ENCODE measurements at regions not wholly inside any gene's neighbourhood (a gene's known extent, or its start where the extent isn't known, plus 50 kb on each side); places are given as distances from the start of the nearest gene placed in this dataset.
"Not testable (repeated sequence)": the region's sequence is repeated elsewhere in the genome, so short reads cannot be mapped to it uniquely, and the experiment has no call there.

- CTCF ChIA-PET; POLR2A ChIA-PET (ENCODE audit: unreplicated experiment); H3K9me3 ChIP-seq (ENCODE audit: control insufficient read depth, insufficient read depth, low read length); H2BK20ac ChIP-seq (ENCODE audit: low read depth, low read length); H3K79me1 ChIP-seq (ENCODE audit: low read depth in 1 of 2, low read length in 2 of 2); intact Hi-C loops (cut with micrococcal nuclease); H4K91ac ChIP-seq (ENCODE audit: insufficient read depth, low read depth, low read length); H3K36me3 ChIP-seq (ENCODE audit: control insufficient read depth, insufficient read depth, low read length); H2BK5ac ChIP-seq (ENCODE audit: low read depth, low read length, poor library complexity, severe bottlenecking); H3K27me3 ChIP-seq (ENCODE audit: control insufficient read depth, insufficient read depth, low read length); H2BK120ac ChIP-seq (ENCODE audit: low read depth, low read length); H3K4me3 ChIP-seq (ENCODE audit: insufficient read depth, low read depth, low read length); H2AK5ac ChIP-seq (ENCODE audit: low read depth, low read length); H2AFZ ChIP-seq (replicated peaks; ENCODE audit: low read length, poor library complexity); H3K18ac ChIP-seq (ENCODE audit: low read depth, low read length); BruUV-seq (replicated peaks); H4K8ac ChIP-seq (ENCODE audit: low read depth in 2 of 2, low read length in 2 of 2); H3K14ac ChIP-seq (replicated peaks; ENCODE audit: low read depth, low read length); in situ Hi-C loops (cut with MboI; ENCODE audit: low sequenced_read_pairs); H2BK15ac ChIP-seq (ENCODE audit: low read depth, low read length); dilution Hi-C loops (cut with HindIII; ENCODE audit: low sequenced_read_pairs, unreplicated experiment); H3K4me2 ChIP-seq (ENCODE audit: low read depth, low read length); H4K5ac ChIP-seq (ENCODE audit: low read depth, low read length); H3K56ac ChIP-seq (ENCODE audit: extremely low read depth, insufficient read depth, low read length); H2AK9ac ChIP-seq (replicated peaks; ENCODE audit: low read depth, low read length, poor library complexity); DNase-seq; H3K4me1 ChIP-seq (ENCODE audit: control insufficient read depth, insufficient read depth, low read length); H3K23ac ChIP-seq (ENCODE audit: low read depth, low read length); ATAC-seq (ENCODE audit: low read depth); H3K9ac ChIP-seq (ENCODE audit: low read depth, low read length); H3K27ac ChIP-seq (ENCODE audit: insufficient read depth, low read length); H3K4ac ChIP-seq (ENCODE audit: low read depth, low read length); H4K20me1 ChIP-seq (ENCODE audit: insufficient read depth, low read length); H3K9me1 ChIP-seq (ENCODE audit: insufficient read depth, low read length): not testable (repeated sequence)
- WGBS, 2 experiments (ENCODE audit: extremely low coverage in 2 of 2, insufficient read length in 1 of 2), result no CpG with 5 or more reads among the region's 5 CpGs
These were observed 119.8 kb upstream of the CRYM start for GRCh38 chr16:21397866-21398265.

- H3K56ac ChIP-seq (ENCODE audit: extremely low read depth, insufficient read depth, low read length); ATAC-seq (ENCODE audit: low read depth); H2AK5ac ChIP-seq (ENCODE audit: low read depth, low read length); H2BK15ac ChIP-seq (ENCODE audit: low read depth, low read length); H3K9ac ChIP-seq (ENCODE audit: low read depth, low read length); H4K5ac ChIP-seq (ENCODE audit: low read depth, low read length); H4K8ac ChIP-seq (ENCODE audit: low read depth in 2 of 2, low read length in 2 of 2); H3K79me1 ChIP-seq (ENCODE audit: low read depth in 1 of 2, low read length in 2 of 2); H3K9me1 ChIP-seq (ENCODE audit: insufficient read depth, low read length); BruUV-seq (replicated peaks); CTCF ChIA-PET; H2BK120ac ChIP-seq (ENCODE audit: low read depth, low read length); H3K23ac ChIP-seq (ENCODE audit: low read depth, low read length); H4K20me1 ChIP-seq (ENCODE audit: insufficient read depth, low read length); H3K18ac ChIP-seq (ENCODE audit: low read depth, low read length); POLR2A ChIA-PET (ENCODE audit: unreplicated experiment); H3K36me3 ChIP-seq (ENCODE audit: control insufficient read depth, insufficient read depth, low read length); H4K91ac ChIP-seq (ENCODE audit: insufficient read depth, low read depth, low read length); H3K4ac ChIP-seq (ENCODE audit: low read depth, low read length); H2BK20ac ChIP-seq (ENCODE audit: low read depth, low read length); DNase-seq; in situ Hi-C loops (cut with MboI; ENCODE audit: low sequenced_read_pairs); H2AFZ ChIP-seq (replicated peaks; ENCODE audit: low read length, poor library complexity); intact Hi-C loops (cut with micrococcal nuclease); H3K9me3 ChIP-seq (ENCODE audit: control insufficient read depth, insufficient read depth, low read length); H3K4me3 ChIP-seq (ENCODE audit: insufficient read depth, low read depth, low read length); H3K4me1 ChIP-seq (ENCODE audit: control insufficient read depth, insufficient read depth, low read length); H3K27me3 ChIP-seq (ENCODE audit: control insufficient read depth, insufficient read depth, low read length); H2BK5ac ChIP-seq (ENCODE audit: low read depth, low read length, poor library complexity, severe bottlenecking); H3K4me2 ChIP-seq (ENCODE audit: low read depth, low read length); dilution Hi-C loops (cut with HindIII; ENCODE audit: low sequenced_read_pairs, unreplicated experiment); H2AK9ac ChIP-seq (replicated peaks; ENCODE audit: low read depth, low read length, poor library complexity); H3K27ac ChIP-seq (ENCODE audit: insufficient read depth, low read length); H3K14ac ChIP-seq (replicated peaks; ENCODE audit: low read depth, low read length): not testable (repeated sequence)
- no CpG with 5 or more reads among the region's 4 CpGs for WGBS, 2 experiments (ENCODE audit: extremely low coverage in 2 of 2, insufficient read length in 1 of 2)
These were observed 118.5 kb upstream of the CRYM start for GRCh38 chr16:21396545-21396944.
